Breast epithelium (tissue), 4 donors: ENCODE measurements at regions not wholly inside any gene's neighbourhood (a gene's known extent, or its start where the extent isn't known, plus 50 kb on each side); places are given as distances from the start of the nearest gene placed in this dataset.

Source experiments
- DNase-seq, 2 donors: peaks; one replicate each; pipeline ENCODE4 v3.0.0-alpha.2; 2019; ENCODE audit warnings: low spot score in 2 of 2
- H3K27ac ChIP-seq, 2 donors: fragments of 200-600 bp; sonication (generic) in 1 of 2; one replicate each; pipeline ENCODE4 v1.5.1; 2016 to 2019; ENCODE audit warnings: mild to moderate bottlenecking in 1 of 2
- H3K27me3 ChIP-seq, 2 donors: fragments of 200-600 bp; sonication (generic) in 1 of 2; one replicate each; pipeline versions ENCODE4 v1.5.1 to v1.6.0; 2017 to 2019; ENCODE audit warnings: control low read depth in 1 of 2, mild to moderate bottlenecking in 1 of 2
- H3K36me3 ChIP-seq: fragments of 200-600 bp; one replicate; pipeline ENCODE4 v1.5.1; 2019
- H3K4me1 ChIP-seq, 2 donors: fragments of 200-600 bp; sonication (generic); one replicate each; pipeline ENCODE4 v1.5.1; 2016 to 2019; ENCODE audit warnings: control low read depth in 1 of 2
- H3K4me3 ChIP-seq, 3 donors: fragments of 200-600 bp; sonication (generic); 1 replicate in 2 of 3; 2 replicates in 1 of 3; pipeline ENCODE4 v1.5.1; 2016 to 2019; ENCODE audit warnings: mild to moderate bottlenecking in 3 of 3, moderate library complexity in 2 of 3
- H3K9me3 ChIP-seq, 2 donors: fragments of 200-600 bp; sonication (generic) in 1 of 2; one replicate each; pipeline ENCODE4 v1.5.1; 2016 to 2019; ENCODE audit warnings: control low read depth in 1 of 2
- POLR2A ChIP-seq: fragments of 450-650 bp; IDR thresholded peaks from one replicate; pipeline ENCODE4 v1.6.1; 2016; ENCODE audit warnings: antibody characterized with exemption, mild to moderate bottlenecking, moderate library complexity
- POLR2AphosphoS5 ChIP-seq, 3 donors: sonication (generic); formaldehyde crosslinking; IDR thresholded peaks; one replicate each; pipeline ENCODE4 v1.6.1; 2017; ENCODE audit warnings: antibody characterized with exemption in 3 of 3
- intact Hi-C: fragments of 100-400 bp; cut with DNase I; formaldehyde crosslinking; loops from one replicate; pipeline ENCODE4 v1.15.1; 2023; ENCODE audit warnings: low total_unique reads
- TF ChIP-seq, protein P1 (sequence below), 3 donors: fragments of 450-650 bp; IDR thresholded peaks; one replicate each; pipeline ENCODE4 v1.5.1; 2016 to 2017; ENCODE audit warnings: antibody characterized with exemption in 3 of 3, mild to moderate bottlenecking in 3 of 3, moderate library complexity in 3 of 3

DNA sequence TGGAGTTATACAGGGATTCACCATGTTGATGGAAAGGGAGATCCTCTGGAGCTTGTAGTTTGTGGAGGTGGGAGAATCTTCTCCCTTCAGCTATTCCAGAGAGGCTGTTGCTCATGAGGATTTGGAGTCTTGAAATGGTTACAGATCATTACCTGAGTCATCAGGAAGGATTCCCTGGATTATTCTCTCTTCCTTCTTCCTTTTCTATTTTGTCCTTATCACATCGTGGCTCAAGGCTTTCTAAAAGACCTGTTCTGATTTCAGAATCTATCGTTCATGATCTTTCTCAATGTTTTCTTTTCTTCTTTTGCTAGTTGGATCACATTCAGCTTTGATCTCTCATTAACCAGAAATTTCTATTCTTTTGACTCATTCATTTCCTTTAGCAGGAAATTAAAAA is 196.0 kb downstream of the KLF5 start:
- Histone ChIP-seq H3K4me3 (no peak overlapping the region), H3K4me1 (no peaks in the 10 kb centered on the region), H3K9me3 (no peaks in the 10 kb centered on the region), H3K36me3 (no peaks in the 10 kb centered on the region), H3K27ac (no peak overlapping the region), H3K27me3 (no peaks in the 10 kb centered on the region)
- intact Hi-C loops = no loop called here
- TF ChIP-seq POLR2AphosphoS5 (IDR thresholded peaks at IDR 0.05) (no peak), POLR2A (no peak)
- TF ChIP-seq, protein P1, sequence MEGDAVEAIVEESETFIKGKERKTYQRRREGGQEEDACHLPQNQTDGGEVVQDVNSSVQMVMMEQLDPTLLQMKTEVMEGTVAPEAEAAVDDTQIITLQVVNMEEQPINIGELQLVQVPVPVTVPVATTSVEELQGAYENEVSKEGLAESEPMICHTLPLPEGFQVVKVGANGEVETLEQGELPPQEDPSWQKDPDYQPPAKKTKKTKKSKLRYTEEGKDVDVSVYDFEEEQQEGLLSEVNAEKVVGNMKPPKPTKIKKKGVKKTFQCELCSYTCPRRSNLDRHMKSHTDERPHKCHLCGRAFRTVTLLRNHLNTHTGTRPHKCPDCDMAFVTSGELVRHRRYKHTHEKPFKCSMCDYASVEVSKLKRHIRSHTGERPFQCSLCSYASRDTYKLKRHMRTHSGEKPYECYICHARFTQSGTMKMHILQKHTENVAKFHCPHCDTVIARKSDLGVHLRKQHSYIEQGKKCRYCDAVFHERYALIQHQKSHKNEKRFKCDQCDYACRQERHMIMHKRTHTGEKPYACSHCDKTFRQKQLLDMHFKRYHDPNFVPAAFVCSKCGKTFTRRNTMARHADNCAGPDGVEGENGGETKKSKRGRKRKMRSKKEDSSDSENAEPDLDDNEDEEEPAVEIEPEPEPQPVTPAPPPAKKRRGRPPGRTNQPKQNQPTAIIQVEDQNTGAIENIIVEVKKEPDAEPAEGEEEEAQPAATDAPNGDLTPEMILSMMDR (IDR thresholded peaks at IDR 0.05) = no peak
- DNase-seq = no peak

DNA sequence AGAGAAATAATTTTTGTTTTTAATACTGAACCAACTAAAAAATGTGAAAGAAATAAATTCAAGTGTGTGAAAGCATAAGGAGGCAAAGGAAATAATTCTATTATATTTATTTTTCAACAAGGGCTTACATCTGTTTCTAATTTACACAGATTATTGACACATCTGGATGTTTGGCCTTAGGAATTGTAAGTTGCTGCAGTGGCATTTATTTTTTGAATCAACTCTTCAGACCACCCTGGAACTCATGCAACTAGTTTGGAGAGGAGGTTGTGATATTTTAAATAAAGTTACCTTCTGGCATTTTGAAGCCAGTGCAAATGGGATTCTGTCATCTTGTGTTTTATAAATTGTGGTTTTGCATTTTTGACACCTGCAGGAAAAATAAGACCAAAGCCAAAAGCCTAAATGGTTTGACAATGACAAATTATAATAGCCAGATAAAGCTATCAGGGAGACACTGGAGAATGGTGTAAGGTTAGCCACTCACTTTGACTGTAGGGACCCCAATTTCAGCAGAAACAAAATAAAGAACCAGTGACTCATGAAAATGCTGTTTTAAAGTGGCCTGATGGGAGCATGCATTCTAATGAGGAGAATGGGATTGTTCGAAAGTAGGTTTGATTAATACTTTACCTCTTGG is 192.9 kb downstream of the KLF5 start:
- DNase-seq = no peak
- Histone ChIP-seq H3K4me3 (no peak overlapping the region), H3K27ac (no peak overlapping the region), H3K36me3 (no peaks in the 10 kb centered on the region), H3K27me3 (no peaks in the 10 kb centered on the region), H3K4me1 (peaks cover 0 to 11% of the 10 kb centered on the region in 2 donors), H3K9me3 (no peaks in the 10 kb centered on the region)
- TF ChIP-seq POLR2AphosphoS5 (IDR thresholded peaks at IDR 0.05) (no peak), POLR2A (no peak)
- TF ChIP-seq, protein P1 (IDR thresholded peaks at IDR 0.05) = no peak
- intact Hi-C loops = no loop called here

DNA sequence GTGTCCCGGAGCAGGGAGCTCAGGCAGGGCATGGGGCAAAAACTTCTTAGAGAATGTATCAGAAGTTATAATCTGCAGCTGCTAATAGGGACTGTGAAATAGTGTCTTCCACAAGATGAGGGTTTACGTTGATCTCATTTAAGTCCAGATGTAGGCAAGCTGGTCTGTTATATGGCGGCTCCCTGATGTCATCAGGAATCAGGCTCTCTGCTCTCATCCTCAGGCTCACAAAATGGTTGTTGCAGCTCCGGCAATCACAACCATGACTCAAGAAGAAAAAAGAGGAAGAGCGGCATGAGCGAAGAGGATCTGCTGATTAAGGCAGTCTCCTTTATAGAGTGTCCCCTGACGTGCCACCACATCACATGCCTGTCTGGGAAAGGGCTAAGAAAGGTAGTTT is 191.3 kb downstream of the KLF5 start:
- Histone ChIP-seq H3K4me1 (peaks cover 0 to 11% of the 10 kb centered on the region in 2 donors), H3K9me3 (no peaks in the 10 kb centered on the region), H3K36me3 (no peaks in the 10 kb centered on the region), H3K27me3 (no peaks in the 10 kb centered on the region), H3K27ac (peak overlapping the region in 1 of 2 donors; percentile 77), H3K4me3 (no peak overlapping the region)
- DNase-seq = no peak
- intact Hi-C loops = no loop called here
- no peak for TF ChIP-seq POLR2AphosphoS5 (IDR thresholded peaks at IDR 0.05)

DNA sequence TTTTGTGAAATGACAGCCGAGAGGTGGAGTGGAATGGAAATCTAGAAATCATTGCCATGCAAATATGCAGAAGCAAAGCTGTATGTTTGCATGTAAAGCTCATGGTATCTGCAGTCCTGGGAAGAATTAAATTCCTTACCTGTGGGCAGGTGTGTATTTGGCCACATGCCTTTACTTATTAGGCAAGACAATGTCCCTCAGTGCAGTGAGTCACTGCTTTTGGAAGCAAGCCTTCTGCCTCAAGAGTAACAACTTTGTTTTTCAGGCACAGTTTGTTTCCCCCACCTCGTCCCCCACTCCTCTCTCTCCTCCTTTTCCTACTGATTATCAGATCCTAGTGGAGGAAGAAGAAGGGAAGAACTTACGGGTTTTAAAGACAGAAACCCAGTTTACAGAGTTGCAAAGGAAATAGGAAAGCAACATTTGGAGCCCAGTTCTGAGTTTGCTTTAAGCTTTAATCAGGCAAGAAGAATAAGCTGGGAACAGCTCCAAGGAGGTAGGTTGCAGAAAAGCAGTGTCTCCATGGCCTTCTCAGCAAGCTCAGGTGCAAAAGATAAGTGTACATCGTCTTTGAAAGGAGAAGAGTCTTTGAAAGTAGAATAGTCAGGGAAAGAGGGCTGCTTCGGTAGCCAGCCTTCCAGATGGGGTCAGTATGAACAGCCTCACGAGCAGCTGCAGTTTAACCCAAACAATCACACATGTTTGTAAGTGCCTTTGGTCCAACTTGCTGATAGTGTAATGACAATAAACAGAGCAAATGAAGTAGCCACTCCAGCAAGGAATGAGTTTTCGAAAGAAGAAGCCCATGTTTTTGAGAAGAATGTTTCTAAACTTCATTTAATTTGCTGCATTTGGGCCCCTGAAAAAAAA is 190.1 kb downstream of the KLF5 start:
- intact Hi-C loops = no loop called here
- Histone ChIP-seq H3K9me3 (no peaks in the 10 kb centered on the region), H3K36me3 (no peaks in the 10 kb centered on the region), H3K27ac (peak overlapping the region in 1 of 2 donors; percentile 77), H3K27me3 (no peaks in the 10 kb centered on the region), H3K4me3 (no peak overlapping the region), H3K4me1 (peaks cover 0 to 11% of the 10 kb centered on the region in 2 donors)
- DNase-seq = peak in 1 of 2 donors; percentile 74
- TF ChIP-seq POLR2AphosphoS5 (IDR thresholded peaks at IDR 0.05) = peak in 2 of 3 donors; percentile 17 to 74
- TF ChIP-seq, protein P1 (IDR thresholded peaks at IDR 0.05) = no peak

DNA sequence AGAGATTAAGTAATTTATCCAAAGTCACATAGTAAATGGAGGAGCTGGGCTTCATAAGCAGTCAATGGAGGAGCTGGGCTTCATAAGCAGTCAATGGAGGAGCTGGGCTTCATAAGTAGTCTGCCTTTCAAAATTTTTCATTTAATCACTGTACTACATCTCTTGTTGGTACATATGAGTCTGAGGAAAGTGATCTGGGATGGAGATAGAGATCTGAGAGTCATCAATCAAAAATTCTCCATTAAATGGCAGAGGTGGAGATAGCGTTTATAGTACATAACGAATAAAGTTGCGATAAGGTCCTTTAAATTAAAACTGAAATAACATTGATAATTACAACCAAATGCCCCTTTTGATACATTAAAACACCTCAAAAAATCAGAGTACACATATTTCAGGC is 189.3 kb downstream of the KLF5 start:
- intact Hi-C loops = no loop called here
- TF ChIP-seq POLR2AphosphoS5 (IDR thresholded peaks at IDR 0.05) (no peak), POLR2A (no peak)
- TF ChIP-seq, protein P1 (IDR thresholded peaks at IDR 0.05) = no peak
- Histone ChIP-seq H3K9me3 (no peaks in the 10 kb centered on the region), H3K27me3 (no peaks in the 10 kb centered on the region), H3K27ac (no peak overlapping the region), H3K36me3 (no peaks in the 10 kb centered on the region), H3K4me3 (no peak overlapping the region), H3K4me1 (peaks cover 0 to 11% of the 10 kb centered on the region in 2 donors)
- no peak for DNase-seq
